ENCODE measurements at regions not wholly inside any gene's neighbourhood (a gene's known extent, or its start where the extent isn't known, plus 50 kb on each side); places are given as distances from the start of the nearest gene placed in this dataset.

GRCh38 chr2:153196378-153197058, 282.0 kb downstream of the RPRM start:
- no peaks in the 10 kb centered on the region for H3K4me1 ChIP-seq
- DNase-seq, result no peak
- H3K36me3 ChIP-seq, result no peaks in the 10 kb centered on the region
- no peak for TF ChIP-seq POLR2AphosphoS5 (IDR thresholded peaks at IDR 0.05)
- no peak for TF ChIP-seq EP300 (IDR thresholded peaks at IDR 0.05; ENCODE audit: low read depth)
- TF ChIP-seq CTCF (IDR thresholded peaks at IDR 0.05), result no peak
- no peak for TF ChIP-seq POLR2A (IDR thresholded peaks at IDR 0.05)
- intact Hi-C loops (cut with DNase I; ENCODE audit: low total_unique reads) (no loop called here), in situ Hi-C loops (cut with MboI; ENCODE audit: low pct_ligation_motif_present in 1 of 4, low pct_unique_long_range_greater_than_20kb in 1 of 4, low sequenced_read_pairs in 3 of 4) (no loop called here)
- WGBS, 2 donors (ENCODE audit: low coverage in 1 of 2), result 70% methylated on average over 7 of the region's 8 CpGs; no CpG with 5 or more reads in 1 of the 2 donors
- no peak overlapping the region for H3K27ac ChIP-seq
- no peak overlapping the region for H3K4me3 ChIP-seq
- no peaks in the 10 kb centered on the region for H3K27me3 ChIP-seq
- peaks cover 4 to 5% of the 10 kb centered on the region in 2 donors for H3K9me3 ChIP-seq

- TF ChIP-seq POLR2A (IDR thresholded peaks at IDR 0.05) (no peak), CTCF (IDR thresholded peaks at IDR 0.05) (no peak), EP300 (IDR thresholded peaks at IDR 0.05; ENCODE audit: low read depth) (no peak)
- Histone ChIP-seq H3K9me3 (peaks cover 4 to 5% of the 10 kb centered on the region in 2 donors), H3K4me1 (no peaks in the 10 kb centered on the region), H3K36me3 (no peaks in the 10 kb centered on the region), H3K27ac (no peak overlapping the region), H3K27me3 (no peaks in the 10 kb centered on the region), H3K4me3 (no peak overlapping the region)
- in situ Hi-C loops (cut with MboI; ENCODE audit: low pct_ligation_motif_present in 1 of 4, low pct_unique_long_range_greater_than_20kb in 1 of 4, low sequenced_read_pairs in 3 of 4), result no loop called here
- 100% methylated on average over 2 of the region's 2 CpGs; no CpG with 5 or more reads in 1 of the 2 donors for WGBS, 2 donors (ENCODE audit: low coverage in 1 of 2)
- intact Hi-C loops (cut with DNase I; ENCODE audit: low total_unique reads), result no loop called here
- no peak for DNase-seq
Measured at GRCh38 chr2:153195342-153195741, 283.2 kb downstream of the RPRM start.

GRCh38 chr2:153189091-153189888, 289.3 kb downstream of the RPRM start:
- Histone ChIP-seq H3K27me3 (no peaks in the 10 kb centered on the region), H3K4me3 (no peak overlapping the region), H3K36me3 (no peaks in the 10 kb centered on the region), H3K9me3 (peaks cover 2 to 5% of the 10 kb centered on the region in 2 donors), H3K4me1 (no peaks in the 10 kb centered on the region), H3K27ac (no peak overlapping the region)
- WGBS, 2 donors (ENCODE audit: low coverage in 1 of 2), result 81 to 94% methylated on average over 3 of the region's 3 CpGs
- in situ Hi-C loops (cut with MboI; ENCODE audit: low pct_ligation_motif_present in 1 of 4, low pct_unique_long_range_greater_than_20kb in 1 of 4, low sequenced_read_pairs in 3 of 4), result no loop called here
- intact Hi-C loops (cut with DNase I; ENCODE audit: low total_unique reads), result no loop called here
- no peak for DNase-seq
- no peak for TF ChIP-seq EP300 (IDR thresholded peaks at IDR 0.05; ENCODE audit: low read depth)
- TF ChIP-seq CTCF (IDR thresholded peaks at IDR 0.05), result no peak
- TF ChIP-seq POLR2A (IDR thresholded peaks at IDR 0.05), result no peak

- Histone ChIP-seq H3K4me3 (no peak overlapping the region), H3K27me3 (no peaks in the 10 kb centered on the region), H3K4me1 (no peaks in the 10 kb centered on the region), H3K36me3 (no peaks in the 10 kb centered on the region), H3K27ac (no peak overlapping the region), H3K9me3 (no peaks in the 10 kb centered on the region)
- WGBS, 2 donors (ENCODE audit: low coverage in 1 of 2), result 86 to 93% methylated on average over 1 of the region's 1 CpG
- intact Hi-C loops (cut with DNase I; ENCODE audit: low total_unique reads) (no loop called here), in situ Hi-C loops (cut with MboI; ENCODE audit: low pct_ligation_motif_present in 1 of 4, low pct_unique_long_range_greater_than_20kb in 1 of 4, low sequenced_read_pairs in 3 of 4) (no loop called here)
- DNase-seq, result no peak
- no peak for TF ChIP-seq POLR2AphosphoS5 (IDR thresholded peaks at IDR 0.05)
- no peak for TF ChIP-seq CTCF (IDR thresholded peaks at IDR 0.05)
- TF ChIP-seq EP300 (IDR thresholded peaks at IDR 0.05; ENCODE audit: low read depth), result no peak
- TF ChIP-seq POLR2A (IDR thresholded peaks at IDR 0.05), result no peak
Measured at GRCh38 chr2:153179808-153180207, 298.8 kb downstream of the RPRM start.
